ENCODE measurements at regions not wholly inside any gene's neighbourhood (a gene's known extent, or its start where the extent isn't known, plus 50 kb on each side); places are given as distances from the start of the nearest gene placed in this dataset.

- no peak for TF ChIP-seq POLR2A (IDR thresholded peaks at IDR 0.05; ENCODE audit: low read depth, low read length)
- TF ChIP-seq POLR2AphosphoS5 (IDR thresholded peaks at IDR 0.05; ENCODE audit: low read depth, low read length) = no peak
These were observed 127.1 kb downstream of the KIF4B start for GRCh38 chr5:155140646-155141045.

Measured in GM12892 (cell line).